Suprapubic skin (tissue), 4 donors: ENCODE measurements at regions not wholly inside any gene's neighbourhood (a gene's known extent, or its start where the extent isn't known, plus 50 kb on each side); places are given as distances from the start of the nearest gene placed in this dataset.
A peak's percentile ranks its signal among the peaks of the same experiment; 100 is the strongest.

Source experiments
- DNase-seq, 2 donors: peaks; one replicate each; pipeline ENCODE4 v3.0.0-alpha.2; 2019; ENCODE audit warnings: low spot score in 2 of 2
- H3K27ac ChIP-seq: fragments of 200-600 bp; sonication (generic); one replicate; pipeline ENCODE4 v1.5.1; 2019
- H3K27me3 ChIP-seq: fragments of 200-600 bp; sonication (generic); one replicate; pipeline ENCODE4 v1.5.1; 2019
- H3K36me3 ChIP-seq: fragments of 200-600 bp; sonication (generic); one replicate; pipeline ENCODE4 v1.5.1; 2019
- H3K4me1 ChIP-seq: fragments of 200-600 bp; sonication (generic); one replicate; pipeline ENCODE4 v1.5.1; 2019
- H3K4me3 ChIP-seq: fragments of 200-600 bp; sonication (generic); one replicate; pipeline ENCODE4 v1.5.1; 2019; ENCODE audit warnings: mild to moderate bottlenecking
- H3K9me3 ChIP-seq: fragments of 200-600 bp; sonication (generic); one replicate; pipeline ENCODE4 v1.5.1; 2019
- CTCF ChIP-seq, 2 donors: fragments of 200-600 bp in 1 of 2; fragments of 450-650 bp in 1 of 2; sonication (generic) in 1 of 2; IDR thresholded peaks; one replicate each; pipeline ENCODE4 v1.5.1; 2016 to 2019; ENCODE audit warnings: antibody characterized with exemption in 2 of 2, mild to moderate bottlenecking in 1 of 2, moderate library complexity in 1 of 2
- EP300 ChIP-seq: sonication (generic); formaldehyde crosslinking; IDR thresholded peaks from one replicate; pipeline ENCODE4 v1.6.1; 2017; ENCODE audit warnings: antibody characterized with exemption
- POLR2A ChIP-seq, 2 donors: fragments of 450-650 bp; IDR thresholded peaks; one replicate each; pipeline ENCODE4 v1.6.1; 2017; ENCODE audit warnings: antibody characterized with exemption in 2 of 2, mild to moderate bottlenecking in 2 of 2, moderate library complexity in 2 of 2
- POLR2AphosphoS5 ChIP-seq, 3 donors: sonication (generic); formaldehyde crosslinking; IDR thresholded peaks; one replicate each; pipeline ENCODE4 v1.6.1; 2017; ENCODE audit warnings: antibody characterized with exemption in 3 of 3
- WGBS: methylation state at CpG from one replicate; pipeline ENCODE4 v1.1.5; 2018; 5-methylcytosine and 5-hydroxymethylcytosine counted together

- Histone ChIP-seq H3K27me3 (peaks cover 7% of the 10 kb centered on the region), H3K27ac (peak overlapping the region; percentile 79), H3K36me3 (no peaks in the 10 kb centered on the region), H3K9me3 (no peaks in the 10 kb centered on the region), H3K4me1 (peaks cover 23% of the 10 kb centered on the region), H3K4me3 (peak overlapping the region; percentile 29)
- peak; percentile 86 to 91 for DNase-seq
- TF ChIP-seq POLR2A (IDR thresholded peaks at IDR 0.05) = no peak
- peak in 2 of 3 donors; percentile 11 to 57 for TF ChIP-seq POLR2AphosphoS5 (IDR thresholded peaks at IDR 0.05)
- no peak for TF ChIP-seq EP300
- no peak for TF ChIP-seq CTCF (IDR thresholded peaks at IDR 0.05)
- 27% methylated on average over 14 of the region's 19 CpGs for WGBS
These were observed 1327.3 kb downstream of the TBC1D22A start for GRCh38 chr22:48089601-48090331.

GRCh38 chr22:48088926-48089536, 1326.6 kb downstream of the TBC1D22A start:
- no peak for TF ChIP-seq POLR2A (IDR thresholded peaks at IDR 0.05)
- TF ChIP-seq POLR2AphosphoS5 (IDR thresholded peaks at IDR 0.05) = no peak
- TF ChIP-seq EP300 = no peak
- no peak for TF ChIP-seq CTCF (IDR thresholded peaks at IDR 0.05)
- peak overlapping the region; percentile 79 for H3K27ac ChIP-seq
- DNase-seq = peak; percentile 70 to 76
- H3K27me3 ChIP-seq = peaks cover 7% of the 10 kb centered on the region
- WGBS = 60% methylated on average over 8 of the region's 8 CpGs
- H3K9me3 ChIP-seq = no peaks in the 10 kb centered on the region
- H3K4me1 ChIP-seq = peaks cover 23% of the 10 kb centered on the region
- no peaks in the 10 kb centered on the region for H3K36me3 ChIP-seq
- no peak overlapping the region for H3K4me3 ChIP-seq

- 77% methylated on average over 5 of the region's 5 CpGs for WGBS
- Histone ChIP-seq H3K4me1 (peaks cover 23% of the 10 kb centered on the region), H3K27ac (peak overlapping the region; percentile 79), H3K4me3 (no peak overlapping the region), H3K9me3 (no peaks in the 10 kb centered on the region), H3K36me3 (no peaks in the 10 kb centered on the region), H3K27me3 (peaks cover 9% of the 10 kb centered on the region)
- TF ChIP-seq POLR2AphosphoS5 (IDR thresholded peaks at IDR 0.05) (peak in 1 of 3 donors; percentile 27), POLR2A (IDR thresholded peaks at IDR 0.05) (no peak)
- DNase-seq = no peak
These were observed 1325.8 kb downstream of the TBC1D22A start for GRCh38 chr22:48088251-48088650.

- H3K27me3 ChIP-seq = peaks cover 7% of the 10 kb centered on the region
- H3K36me3 ChIP-seq = no peaks in the 10 kb centered on the region
- peaks cover 23% of the 10 kb centered on the region for H3K4me1 ChIP-seq
- no peak overlapping the region for H3K27ac ChIP-seq
- H3K4me3 ChIP-seq = no peak overlapping the region
- 88% methylated on average over 8 of the region's 8 CpGs for WGBS
- TF ChIP-seq POLR2A (IDR thresholded peaks at IDR 0.05) (no peak), POLR2AphosphoS5 (IDR thresholded peaks at IDR 0.05) (no peak), EP300 (no peak), CTCF (IDR thresholded peaks at IDR 0.05) (no peak)
- H3K9me3 ChIP-seq = no peaks in the 10 kb centered on the region
- DNase-seq = peak; percentile 3 to 34
These were observed 1323.6 kb downstream of the TBC1D22A start for GRCh38 chr22:48085901-48086645.

GRCh38 chr22:48084729-48085050, 1322.2 kb downstream of the TBC1D22A start:
- Histone ChIP-seq H3K4me3 (no peak overlapping the region), H3K36me3 (no peaks in the 10 kb centered on the region), H3K27ac (no peak overlapping the region), H3K4me1 (peaks cover 12% of the 10 kb centered on the region), H3K9me3 (no peaks in the 10 kb centered on the region), H3K27me3 (peaks cover 7% of the 10 kb centered on the region)
- 77% methylated on average over 11 of the region's 11 CpGs for WGBS
- DNase-seq = no peak
- TF ChIP-seq POLR2AphosphoS5 (IDR thresholded peaks at IDR 0.05) (no peak), CTCF (IDR thresholded peaks at IDR 0.05) (no peak), EP300 (no peak), POLR2A (IDR thresholded peaks at IDR 0.05) (no peak)
